Iris pigment epithelial cell (primary cell): ENCODE measurements at regions not wholly inside any gene's neighbourhood (a gene's known extent, or its start where the extent isn't known, plus 50 kb on each side); places are given as distances from the start of the nearest gene placed in this dataset.
"Not testable (repeated sequence)": the region's sequence is repeated elsewhere in the genome, so short reads cannot be mapped to it uniquely, and the experiment has no call there.

ENCODE experiments used
- DNase-seq: peaks from one replicate; pipeline ENCODE4 v3.0.0-alpha.2; 2011; ENCODE audit warnings: low read depth

DNA sequence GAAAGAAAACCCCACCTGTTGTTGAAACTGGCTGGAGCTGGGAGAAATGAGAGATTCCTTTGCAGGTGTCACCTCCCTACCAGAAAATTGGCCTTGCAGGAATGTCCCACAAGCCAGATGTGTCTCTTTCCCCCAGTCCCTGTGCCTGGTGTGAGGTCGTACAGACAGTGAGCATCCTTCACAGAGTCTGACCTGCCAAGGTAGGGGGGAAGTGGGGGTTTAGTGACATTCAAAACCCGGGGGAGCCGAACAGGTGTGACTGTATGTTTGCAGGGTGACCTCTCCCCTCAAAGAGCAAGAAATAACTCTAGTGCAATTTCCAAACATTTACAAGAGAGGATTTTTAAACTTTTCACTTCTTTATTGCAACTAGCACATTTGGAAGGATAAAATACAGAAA, 117.7 kb upstream of the SULF2 start:
- DNase-seq, result not testable (repeated sequence)

DNA sequence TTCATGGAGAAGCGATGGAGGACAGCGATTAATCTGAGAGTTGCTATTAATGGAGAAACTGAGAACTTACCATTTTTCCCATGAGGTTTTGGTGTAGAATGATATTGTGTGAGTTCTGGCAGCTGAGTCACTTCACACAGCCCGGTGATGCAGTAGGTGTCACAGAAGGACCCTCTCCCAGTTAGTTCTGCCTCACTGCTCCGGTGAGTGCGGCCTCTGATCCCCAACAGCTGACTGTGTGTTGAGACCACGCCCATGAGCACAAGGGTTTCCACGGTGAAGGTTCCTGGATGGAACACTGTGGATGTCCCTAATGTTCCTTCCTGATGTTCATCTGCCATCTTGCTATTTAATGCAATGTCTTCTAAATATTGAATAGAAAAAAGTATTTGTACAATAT, 114.0 kb upstream of the SULF2 start:
- not testable (repeated sequence) for DNase-seq

- no peak for DNase-seq
These were observed 112.2 kb upstream of the SULF2 start for GRCh38 chr20:47897461-47897860.

DNA sequence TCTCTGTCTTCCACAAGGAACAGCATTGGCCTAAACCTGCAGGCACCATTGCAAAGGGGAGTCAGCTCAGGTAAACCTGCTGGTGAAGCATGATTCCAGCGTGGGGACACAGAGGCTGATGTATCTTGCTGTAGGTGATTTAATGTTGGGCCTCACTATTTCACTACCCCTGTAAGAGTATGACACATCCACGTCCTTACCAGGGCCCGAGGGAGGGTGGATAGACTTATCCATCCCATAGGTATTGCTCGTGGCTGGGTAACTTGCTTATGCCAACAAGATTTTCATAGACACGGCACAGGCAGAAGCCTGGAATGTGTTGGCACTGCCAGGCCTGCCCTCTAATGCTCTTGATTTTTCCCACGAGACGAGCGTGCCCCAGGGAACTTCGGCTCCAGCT, 107.4 kb upstream of the SULF2 start:
- not testable (repeated sequence) for DNase-seq

- not testable (repeated sequence) for DNase-seq
These were observed 105.4 kb upstream of the SULF2 start for GRCh38 chr20:47890708-47891107.

DNA sequence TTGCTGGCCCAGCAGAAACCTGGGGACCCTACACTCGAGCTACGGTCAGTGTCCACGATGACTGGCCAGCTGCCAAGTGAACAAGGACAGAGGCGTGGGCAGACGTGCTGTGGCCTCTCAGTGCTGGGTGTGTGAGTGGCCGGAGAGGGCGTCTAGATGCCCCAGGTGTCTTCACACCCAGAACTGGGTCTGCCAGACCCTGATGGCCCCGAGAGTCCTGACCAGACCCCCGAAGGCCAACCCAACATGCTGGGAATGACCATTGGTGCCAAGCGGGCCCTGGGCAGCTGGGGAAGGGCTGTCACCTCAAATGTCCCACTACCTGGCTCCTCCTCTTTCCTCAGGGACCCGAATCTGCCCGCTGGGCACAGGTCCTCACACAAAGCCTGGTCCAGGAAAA, 104.5 kb upstream of the SULF2 start:
- not testable (repeated sequence) for DNase-seq

GRCh38 chr20:47888351-47888750, 103.1 kb upstream of the SULF2 start:
- no peak for DNase-seq

- DNase-seq, result no peak
These were observed 102.3 kb upstream of the SULF2 start for GRCh38 chr20:47887477-47888080.

- no peak for DNase-seq
These were observed 101.8 kb upstream of the SULF2 start for GRCh38 chr20:47887064-47887463.

DNA sequence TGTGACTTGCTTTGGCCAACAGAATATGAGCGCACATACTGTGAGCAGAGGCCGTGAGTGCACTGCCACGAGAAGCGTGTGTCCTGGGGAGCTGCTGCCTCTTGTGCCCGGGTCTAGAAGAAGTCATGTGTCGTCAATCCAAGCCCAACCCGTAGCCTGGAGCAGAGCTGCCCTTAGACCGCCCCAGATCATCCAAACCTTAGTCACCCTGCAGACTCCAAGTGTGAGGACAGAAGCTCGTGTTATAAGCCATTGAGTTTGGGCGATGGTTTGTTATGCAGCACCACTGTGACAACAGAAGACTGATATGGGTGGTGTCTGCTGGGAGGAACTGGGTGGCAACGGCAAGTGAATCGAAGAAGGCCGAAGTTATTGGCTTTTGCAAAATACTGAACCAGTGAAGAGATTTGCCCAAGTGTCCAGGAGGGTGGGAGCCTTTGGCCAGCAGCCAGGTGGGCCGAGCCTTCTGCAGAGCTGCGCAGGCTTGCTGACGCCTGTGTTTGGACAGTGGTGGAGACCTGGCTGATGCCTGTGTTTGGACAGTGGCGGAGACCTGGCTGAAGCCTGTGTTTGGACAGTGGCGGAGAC, 101.3 kb upstream of the SULF2 start:
- DNase-seq, result no peak

- no peak for DNase-seq
These were observed 100.7 kb upstream of the SULF2 start for GRCh38 chr20:47885909-47886453.

DNA sequence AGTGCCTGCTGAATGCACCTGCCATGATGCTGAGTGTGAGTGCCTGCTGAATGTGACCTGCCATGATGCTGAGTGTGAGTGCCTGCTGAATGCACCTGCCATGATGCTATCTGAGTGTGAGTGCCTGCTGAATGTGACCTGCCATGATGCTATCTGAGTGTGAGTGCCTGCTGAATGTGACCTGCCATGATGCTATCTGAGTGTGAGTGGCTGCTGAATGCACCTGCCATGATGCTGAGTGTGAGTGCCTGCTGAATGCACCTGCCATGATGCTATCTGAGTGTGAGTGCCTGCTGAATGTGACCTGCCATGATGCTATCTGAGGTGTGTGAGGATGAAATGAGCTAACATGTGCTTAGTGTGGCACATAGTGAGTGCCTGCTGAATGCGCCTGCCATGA, 98.7 kb upstream of the SULF2 start:
- not testable (repeated sequence) for DNase-seq

GRCh38 chr20:47883186-47883585, 97.9 kb upstream of the SULF2 start:
- no peak for DNase-seq

DNA sequence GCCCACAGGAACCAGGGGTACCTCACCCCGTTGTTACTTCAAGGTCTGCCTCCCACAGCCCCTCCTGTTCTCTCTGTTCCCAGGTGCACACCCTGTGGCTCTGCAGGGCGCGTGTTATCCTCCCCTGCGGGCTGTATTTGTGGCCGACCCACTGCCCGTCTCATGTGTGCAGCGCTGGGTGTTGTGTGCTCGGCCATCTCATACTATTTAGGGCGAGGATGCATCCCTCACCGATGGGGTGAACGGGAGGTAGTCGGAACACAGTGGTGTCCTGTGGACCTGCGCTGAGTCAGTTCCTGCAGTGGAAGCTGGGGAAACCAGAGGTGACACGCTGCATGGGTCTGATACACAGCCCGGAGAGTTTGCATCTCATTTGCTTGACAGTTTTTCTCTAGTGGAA, 94.5 kb upstream of the SULF2 start:
- DNase-seq, result no peak

GRCh38 chr20:47878601-47879027, 93.3 kb upstream of the SULF2 start:
- DNase-seq, result no peak

DNA sequence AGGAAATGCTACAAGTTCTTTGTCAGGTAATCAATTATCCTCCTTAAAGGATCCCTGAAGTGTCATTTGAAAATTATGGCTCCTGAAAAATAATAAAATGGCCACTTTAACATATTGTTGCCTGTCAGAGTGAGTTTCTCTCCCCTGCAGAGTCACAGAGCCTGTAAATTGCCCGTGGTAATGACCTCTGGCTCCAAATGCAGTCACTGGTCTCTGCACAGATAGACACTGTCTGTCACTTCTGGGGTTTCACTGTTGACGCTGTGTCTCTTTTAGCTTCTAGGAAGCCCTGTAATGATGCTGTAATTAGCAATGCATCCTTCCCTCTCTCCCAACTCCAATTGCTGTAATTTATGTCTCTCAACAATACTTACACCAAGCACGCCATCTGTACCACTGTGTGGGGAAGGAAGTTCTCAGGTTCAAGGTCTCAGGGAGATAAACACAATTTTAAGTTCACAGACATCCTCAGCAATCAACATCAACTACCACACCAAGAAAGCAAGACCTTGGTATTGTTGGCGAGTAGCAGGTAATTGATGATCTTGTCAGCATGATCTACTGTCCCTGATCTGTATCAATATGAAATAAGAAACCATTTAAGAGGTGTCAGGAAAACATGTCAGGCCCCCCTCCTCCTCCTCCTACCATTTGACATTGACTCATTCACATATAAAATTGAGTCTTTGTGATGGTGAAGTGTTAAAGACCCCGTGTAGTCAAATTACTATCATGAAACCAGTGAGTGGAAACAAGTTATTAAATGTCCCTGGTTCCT, 91.2 kb upstream of the SULF2 start:
- DNase-seq, result no peak

DNA sequence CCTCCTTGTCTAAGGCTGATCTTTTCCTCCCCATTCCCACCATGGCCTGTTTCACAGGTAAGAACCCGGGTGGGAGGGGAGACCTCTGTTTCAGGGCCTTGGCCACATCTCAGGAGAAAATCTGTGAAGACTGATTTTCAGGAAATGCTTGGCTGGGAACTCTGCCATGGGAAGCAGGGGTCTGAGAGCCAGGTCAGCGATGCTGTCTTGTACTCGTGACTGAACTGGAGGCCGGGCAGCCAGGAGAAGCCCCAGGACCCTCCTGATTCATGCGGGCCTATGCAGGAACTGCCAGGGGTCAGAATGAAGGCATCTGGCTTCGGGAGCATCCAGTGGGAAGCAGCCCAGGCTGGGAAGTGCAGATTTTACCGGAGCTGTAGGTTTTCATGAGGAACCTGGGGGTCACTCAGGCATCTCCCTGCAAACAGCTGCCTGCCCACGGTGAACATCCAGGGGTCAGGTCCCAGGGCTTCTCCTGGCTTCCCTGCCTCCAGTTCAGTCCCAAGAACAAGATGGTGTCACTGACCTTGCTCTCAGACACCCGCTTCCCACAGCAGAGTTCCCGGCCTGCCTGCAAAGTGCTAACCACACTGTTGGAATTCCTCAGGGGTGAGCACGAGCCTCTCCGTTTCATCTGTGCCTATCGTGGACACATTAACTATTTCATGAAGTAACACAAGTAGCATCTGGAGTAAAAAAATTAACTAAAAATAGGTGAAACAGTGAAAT, 90.2 kb upstream of the SULF2 start:
- peak; percentile 55 for DNase-seq

DNA sequence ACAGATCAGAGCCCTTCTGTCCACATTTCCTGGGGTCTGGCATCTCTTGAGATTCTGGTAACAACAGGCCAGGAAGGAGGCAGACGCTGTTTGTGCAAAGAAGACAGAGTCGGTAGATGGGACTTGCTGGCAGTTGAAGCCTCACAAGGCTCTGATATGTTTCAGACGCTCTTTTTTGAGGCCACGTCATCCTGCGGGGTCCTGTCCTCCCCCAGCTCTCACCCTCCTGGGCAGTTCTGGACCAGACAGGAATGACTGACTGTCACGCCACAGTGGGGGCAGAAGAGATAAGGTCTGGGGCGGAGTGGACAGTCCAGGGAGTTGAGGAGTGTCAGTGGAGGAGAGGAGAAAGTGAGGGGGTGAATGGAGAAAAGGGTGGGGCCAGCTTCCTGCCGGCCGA, 87.1 kb upstream of the SULF2 start:
- no peak for DNase-seq

GRCh38 chr20:47870475-47870874, 85.2 kb upstream of the SULF2 start:
- no peak for DNase-seq

DNA sequence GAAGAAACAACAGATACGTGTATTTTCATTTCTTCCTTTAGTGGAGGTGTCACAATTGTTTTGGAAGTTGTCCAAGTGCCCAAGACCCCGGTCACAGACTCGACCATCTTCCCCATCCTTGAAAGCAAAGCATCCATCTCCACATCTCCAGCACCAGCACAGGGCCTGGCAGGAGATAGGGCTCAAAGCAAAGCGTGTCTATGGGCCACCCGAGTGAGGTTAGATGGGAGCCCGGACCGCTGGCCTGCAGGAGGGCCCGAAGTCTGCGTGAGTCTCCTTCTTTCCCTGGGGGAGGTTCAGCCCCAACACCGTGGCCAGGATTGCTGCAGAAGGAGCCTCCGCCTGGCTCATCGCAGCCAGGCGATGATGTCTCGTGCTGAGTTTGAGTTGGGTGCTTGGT, 83.5 kb upstream of the SULF2 start:
- no peak for DNase-seq

DNA sequence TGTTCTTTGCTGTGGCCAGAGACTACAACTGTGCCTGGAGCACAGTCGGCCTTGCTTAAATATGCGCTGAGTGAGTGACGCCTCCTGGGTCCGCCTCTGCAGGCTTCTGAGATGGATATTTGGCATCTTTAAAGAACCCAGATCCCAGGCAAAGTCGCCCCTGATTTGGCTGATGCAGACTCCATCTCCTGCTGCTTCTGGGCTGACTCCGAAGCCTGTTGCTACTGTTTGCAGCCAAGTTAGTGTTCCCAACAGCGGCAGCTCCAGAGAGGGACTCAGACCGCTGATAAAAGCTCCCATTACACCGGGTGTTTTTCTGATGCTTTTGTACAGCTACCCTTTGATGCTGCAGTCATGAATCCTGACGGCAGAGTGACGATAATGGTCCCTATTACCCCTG, 83.0 kb upstream of the SULF2 start:
- DNase-seq, result no peak

DNA sequence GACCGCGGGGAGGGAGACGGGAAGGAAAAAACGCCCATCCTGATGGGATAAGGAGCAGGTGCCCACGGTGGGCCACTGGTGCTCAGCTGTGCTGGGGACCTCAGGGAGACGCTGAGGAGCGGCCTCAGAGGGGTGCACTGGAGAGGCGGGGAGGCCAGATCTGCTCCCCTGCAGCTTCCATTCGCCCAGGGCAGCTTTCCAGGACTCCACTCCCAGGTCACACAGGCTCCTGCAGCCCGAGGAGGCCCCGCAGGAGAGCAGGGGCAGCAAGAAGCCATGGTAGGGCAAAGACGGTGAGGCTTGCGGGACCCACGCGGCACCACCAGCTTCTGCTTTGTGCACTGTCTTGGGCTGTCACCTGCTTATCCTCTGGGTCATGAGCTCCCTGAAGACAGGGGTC, 82.5 kb upstream of the SULF2 start:
- no peak for DNase-seq

- DNase-seq, result no peak
These were observed 81.2 kb upstream of the SULF2 start for GRCh38 chr20:47866480-47866879.
